HS-5 (cell line): ENCODE measurements at regions not wholly inside any gene's neighbourhood (a gene's known extent, or its start where the extent isn't known, plus 50 kb on each side); places are given as distances from the start of the nearest gene placed in this dataset.

Experiments
- DNase-seq: peaks from one replicate; pipeline ENCODE4 v3.0.0-alpha.2; 2012; ENCODE audit warnings: low read depth

DNA sequence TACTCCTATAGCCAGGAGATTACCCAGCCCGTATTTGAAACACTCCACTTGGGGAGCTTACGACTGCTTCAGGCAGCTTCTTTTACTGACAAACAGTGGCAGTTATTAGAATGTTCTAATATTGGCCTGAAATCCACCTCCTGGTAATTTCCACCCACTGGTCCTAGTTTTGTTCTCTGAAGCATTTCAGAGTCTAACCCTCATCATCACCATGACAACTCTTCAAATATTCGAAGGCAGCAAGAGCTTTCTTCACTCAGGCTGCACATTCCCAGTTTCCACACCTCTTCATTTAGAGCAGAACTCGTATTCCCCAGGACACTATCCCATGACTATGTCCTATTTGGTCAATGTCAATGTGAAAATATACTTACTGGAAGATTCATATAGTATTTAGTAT, 325.6 kb downstream of the UBE3D start:
- DNase-seq: no peak

GRCh38 chr6:82741325-82741995, 324.2 kb downstream of the UBE3D start:
- no peak for DNase-seq

DNA sequence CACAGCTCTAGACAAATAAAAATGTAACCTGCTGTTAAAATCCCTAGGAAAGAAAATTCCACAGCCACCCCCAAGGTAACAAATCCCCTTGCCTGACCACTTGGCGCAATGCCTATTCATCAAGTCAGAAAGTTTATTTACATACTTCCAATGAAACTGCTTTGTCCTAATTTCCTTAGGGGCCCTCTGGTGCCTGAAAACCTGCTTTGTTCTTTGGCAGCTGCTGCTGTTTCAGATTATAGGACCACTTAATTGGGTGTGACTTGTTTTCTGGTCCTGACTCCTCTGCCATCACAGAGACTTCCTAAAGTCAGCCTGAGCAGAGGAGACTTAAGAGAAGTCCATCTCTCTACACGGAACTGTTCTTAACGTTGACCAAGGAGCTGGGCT, 323.6 kb downstream of the UBE3D start:
- DNase-seq: no peak

- no peak for DNase-seq
Observed at GRCh38 chr6:82744286-82745015, 321.2 kb downstream of the UBE3D start.

DNA sequence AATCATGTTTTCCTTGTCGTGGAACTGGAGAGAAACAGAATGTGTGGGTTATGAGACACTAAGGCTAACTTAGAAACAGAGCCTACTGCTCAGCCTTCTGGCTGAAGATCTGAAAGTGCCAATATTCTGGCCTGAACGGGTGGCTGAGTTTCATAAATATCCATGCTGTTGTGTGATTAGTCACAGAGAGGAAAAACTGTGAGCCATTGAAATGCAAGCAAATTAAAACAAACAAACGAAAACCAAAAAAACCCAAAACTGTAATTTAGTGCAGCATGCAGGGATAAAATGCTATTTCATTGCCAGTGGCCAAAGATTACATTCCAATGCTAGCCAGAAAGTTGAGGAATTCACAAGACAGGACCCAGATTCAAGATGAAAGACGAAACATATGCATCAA, 315.1 kb downstream of the UBE3D start:
- DNase-seq: no peak

- DNase-seq: no peak
Observed at GRCh38 chr6:82751718-82752117, 313.9 kb downstream of the UBE3D start.

GRCh38 chr6:82761674-82762345, 303.8 kb downstream of the UBE3D start:
- no peak for DNase-seq

GRCh38 chr6:82766476-82766875, 299.2 kb downstream of the UBE3D start:
- no peak for DNase-seq

- no peak for DNase-seq
Observed at GRCh38 chr6:82767037-82767436, 298.6 kb downstream of the UBE3D start.

DNA sequence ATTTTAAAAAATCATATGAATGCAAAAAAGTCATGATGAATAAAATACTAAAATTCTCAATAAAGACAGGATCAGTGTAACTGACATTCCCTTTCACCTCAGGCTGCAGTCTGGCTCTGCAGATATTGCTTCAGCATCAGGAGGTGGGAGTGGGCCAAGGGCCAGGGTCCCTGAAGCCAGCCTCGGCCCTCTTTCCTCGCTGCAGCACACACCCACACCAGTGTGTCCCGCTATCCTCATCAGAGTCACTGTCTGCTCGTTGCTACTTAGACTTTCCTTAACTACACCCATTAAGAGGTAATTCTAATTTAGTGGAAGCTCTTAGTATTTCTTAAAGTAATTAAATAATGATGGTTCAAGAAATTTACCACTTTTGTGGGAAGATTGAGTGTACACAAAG, 298.2 kb downstream of the UBE3D start:
- no peak for DNase-seq

DNA sequence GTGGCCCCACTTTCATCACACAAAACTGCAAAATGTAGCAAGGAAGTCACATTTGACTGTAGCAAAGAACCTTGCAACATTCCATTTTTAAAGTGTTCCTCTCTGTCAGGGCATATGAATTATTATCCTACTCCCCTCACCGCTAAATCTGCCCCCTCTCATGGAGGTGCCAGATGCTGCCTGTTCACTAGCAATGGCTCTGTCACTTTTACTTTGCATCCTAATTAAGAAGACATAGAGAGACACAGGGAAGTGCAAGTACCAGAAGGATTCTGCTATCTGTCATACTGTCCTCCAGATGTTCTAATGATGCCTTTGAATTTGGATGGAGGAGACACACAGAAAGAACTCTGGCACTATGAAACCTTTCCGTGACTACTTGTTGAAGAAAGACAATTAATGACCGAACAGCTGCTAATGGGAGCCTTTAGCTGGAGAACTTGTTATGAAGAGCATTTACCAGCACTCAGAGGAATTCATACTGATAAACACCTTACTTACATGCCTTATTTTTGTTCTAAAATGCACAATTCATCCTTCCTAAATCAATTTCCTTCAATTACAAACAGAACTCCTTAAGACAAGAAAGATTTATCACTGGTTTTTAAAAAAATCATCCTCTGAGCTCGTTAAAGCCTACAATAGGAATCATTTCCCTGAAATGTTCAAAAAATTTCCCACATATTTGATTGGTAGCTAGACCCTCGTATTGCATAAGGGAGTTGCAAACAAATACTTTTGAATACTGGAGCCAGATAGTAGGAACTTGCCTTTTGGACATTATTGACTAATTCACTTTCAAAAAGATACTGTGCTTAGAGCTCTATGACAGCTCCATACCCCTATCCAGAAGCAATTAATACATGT, 292.6 kb downstream of the UBE3D start:
- DNase-seq: no peak

GRCh38 chr6:82775361-82775760, 290.3 kb downstream of the UBE3D start:
- DNase-seq: peak; percentile 10

DNA sequence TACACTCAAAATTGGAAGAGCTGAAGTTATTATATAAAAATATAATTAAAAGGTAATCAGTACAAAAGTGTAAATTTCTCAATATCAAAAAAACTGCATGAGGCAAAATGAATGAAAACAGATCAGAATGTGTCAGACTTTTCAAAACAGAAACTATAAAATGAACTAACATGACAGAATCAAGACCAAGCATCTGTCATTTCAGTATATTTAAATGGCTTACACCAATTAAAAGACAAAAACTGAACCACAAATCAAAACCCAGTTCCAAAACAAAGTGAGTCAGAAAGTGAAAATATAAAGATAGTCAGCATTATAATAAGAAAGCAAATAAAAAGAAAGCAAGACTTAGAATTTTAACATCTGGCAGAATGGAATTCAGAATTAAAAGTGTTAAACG, 289.7 kb downstream of the UBE3D start:
- DNase-seq: no peak

GRCh38 chr6:82779041-82779440, 286.6 kb downstream of the UBE3D start:
- no peak for DNase-seq

DNA sequence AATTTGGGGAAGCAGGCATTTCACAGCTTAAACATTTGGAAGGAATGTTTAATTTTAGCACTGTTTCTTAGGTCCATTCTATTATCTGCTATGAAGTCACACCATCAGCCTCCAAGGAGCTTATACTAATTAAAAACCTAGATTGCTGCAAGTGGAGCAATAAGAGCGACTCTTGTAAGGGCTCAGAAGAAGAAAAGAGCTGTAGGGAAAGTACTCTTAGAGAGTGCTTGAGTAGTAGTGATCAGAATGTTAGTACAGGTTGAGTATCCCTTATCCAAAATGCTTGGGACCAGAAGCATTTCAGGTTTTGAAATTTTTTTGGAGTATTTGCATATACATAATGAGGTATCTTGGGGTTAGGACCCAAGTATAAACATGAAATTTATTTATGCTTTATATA, 285.3 kb downstream of the UBE3D start:
- no peak for DNase-seq

GRCh38 chr6:82781620-82782204, 283.9 kb downstream of the UBE3D start:
- no peak for DNase-seq

GRCh38 chr6:82783587-82784236, 281.9 kb downstream of the UBE3D start:
- no peak for DNase-seq

GRCh38 chr6:82785206-82785605, 280.4 kb downstream of the UBE3D start:
- no peak for DNase-seq

GRCh38 chr6:82786248-82786647, 279.4 kb downstream of the UBE3D start:
- DNase-seq: no peak

GRCh38 chr6:82795940-82796339, 269.7 kb downstream of the UBE3D start:
- DNase-seq: no peak

DNA sequence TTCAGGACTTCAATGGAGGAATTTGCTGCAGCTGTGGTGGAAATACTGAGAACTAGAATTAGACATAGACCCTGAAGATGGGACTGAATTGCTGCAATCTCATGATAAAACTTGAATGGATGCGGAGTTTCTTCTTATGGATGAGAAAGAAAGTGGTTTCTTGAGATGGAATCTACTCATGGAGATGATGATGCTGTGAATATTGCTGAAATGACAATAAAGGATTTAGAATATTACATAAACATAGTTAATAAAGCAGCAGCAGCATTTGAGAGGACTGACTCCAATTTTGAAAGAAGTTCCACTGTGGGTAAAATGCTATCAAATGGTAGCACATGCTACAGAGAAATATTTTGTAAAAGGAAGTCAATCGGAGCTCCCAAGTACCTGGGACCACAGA, 264.6 kb downstream of the UBE3D start:
- DNase-seq: no peak
